ENCODE measurements at regions not wholly inside any gene's neighbourhood (a gene's known extent, or its start where the extent isn't known, plus 50 kb on each side); places are given as distances from the start of the nearest gene placed in this dataset.
"Not testable (repeated sequence)": the region's sequence is repeated elsewhere in the genome, so short reads cannot be mapped to it uniquely, and the experiment has no call there.

GRCh38 chr5:98206566-98206965 is 566.9 kb upstream of the RGMB start:
- TF ChIP-seq CTCF (IDR thresholded peaks at IDR 0.05; ENCODE audit: control insufficient read depth, extremely low read depth, insufficient read depth): no peak
- no peak overlapping the region for H3K4me3 ChIP-seq (ENCODE audit: low read depth, low read length)
- no peak for DNase-seq (ENCODE audit: low read depth)

GRCh38 chr5:98209418-98209817 is 564.0 kb upstream of the RGMB start:
- DNase-seq (ENCODE audit: low read depth): no peak
- H3K4me3 ChIP-seq (ENCODE audit: low read depth, low read length): no peak overlapping the region
- no peak for TF ChIP-seq CTCF (IDR thresholded peaks at IDR 0.05; ENCODE audit: control insufficient read depth, extremely low read depth, insufficient read depth)

- TF ChIP-seq CTCF (IDR thresholded peaks at IDR 0.05; ENCODE audit: control insufficient read depth, extremely low read depth, insufficient read depth): no peak
- DNase-seq (ENCODE audit: low read depth): no peak
- no peak overlapping the region for H3K4me3 ChIP-seq (ENCODE audit: low read depth, low read length)
Observed at GRCh38 chr5:98214240-98215051, 559.0 kb upstream of the RGMB start.

- DNase-seq (ENCODE audit: low read depth): no peak
- TF ChIP-seq CTCF (IDR thresholded peaks at IDR 0.05; ENCODE audit: control insufficient read depth, extremely low read depth, insufficient read depth): no peak
- no peak overlapping the region for H3K4me3 ChIP-seq (ENCODE audit: low read depth, low read length)
Observed at GRCh38 chr5:98217138-98217537, 556.3 kb upstream of the RGMB start.

DNA sequence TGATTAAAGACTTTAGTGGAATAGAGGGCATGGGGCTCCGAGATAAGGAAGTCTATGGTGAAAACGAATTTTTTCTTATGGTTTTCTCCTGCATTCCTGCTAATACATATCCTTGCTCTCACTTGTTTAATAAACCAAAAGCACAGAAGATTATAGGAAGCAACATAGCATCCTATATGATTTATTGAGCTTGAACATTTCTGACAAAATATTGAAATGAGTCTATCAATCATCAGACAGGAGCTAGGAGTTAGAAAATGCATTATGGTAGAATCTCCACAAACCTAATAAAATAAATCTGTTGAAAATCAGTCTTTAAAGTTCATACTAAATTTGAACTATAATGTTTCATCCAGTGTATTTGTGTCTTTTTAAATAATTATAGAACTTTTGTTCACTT is 554.6 kb upstream of the RGMB start:
- H3K4me3 ChIP-seq (ENCODE audit: low read depth, low read length): no peak overlapping the region
- DNase-seq (ENCODE audit: low read depth): no peak
- TF ChIP-seq CTCF (IDR thresholded peaks at IDR 0.05; ENCODE audit: control insufficient read depth, extremely low read depth, insufficient read depth): no peak

DNA sequence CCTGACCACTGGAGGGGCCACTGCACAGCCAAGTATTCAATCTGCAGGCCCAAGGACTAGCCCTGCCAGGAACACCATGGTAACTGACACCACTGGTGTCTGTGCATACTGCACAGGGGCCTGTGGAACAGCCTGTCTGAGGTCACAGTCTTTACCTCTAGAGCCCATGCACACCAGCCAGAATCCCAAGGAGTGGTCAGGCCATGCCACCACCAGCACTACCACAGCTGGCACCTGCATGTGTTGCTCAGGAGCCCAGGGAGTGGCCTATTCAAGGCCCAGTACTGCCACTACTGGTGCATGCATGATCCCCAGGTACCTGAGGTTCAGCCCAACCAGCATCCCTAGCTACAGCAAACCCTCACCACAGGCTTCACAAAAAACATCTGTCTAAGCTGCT is 546.0 kb upstream of the RGMB start:
- TF ChIP-seq CTCF (IDR thresholded peaks at IDR 0.05; ENCODE audit: control insufficient read depth, extremely low read depth, insufficient read depth): no peak
- no peak overlapping the region for H3K4me3 ChIP-seq (ENCODE audit: low read depth, low read length)
- DNase-seq (ENCODE audit: low read depth): no peak

- H3K4me3 ChIP-seq (ENCODE audit: low read depth, low read length): no peak overlapping the region
- TF ChIP-seq CTCF (IDR thresholded peaks at IDR 0.05; ENCODE audit: control insufficient read depth, extremely low read depth, insufficient read depth): no peak
- no peak for DNase-seq (ENCODE audit: low read depth)
Observed at GRCh38 chr5:98231089-98231488, 542.4 kb upstream of the RGMB start.

DNA sequence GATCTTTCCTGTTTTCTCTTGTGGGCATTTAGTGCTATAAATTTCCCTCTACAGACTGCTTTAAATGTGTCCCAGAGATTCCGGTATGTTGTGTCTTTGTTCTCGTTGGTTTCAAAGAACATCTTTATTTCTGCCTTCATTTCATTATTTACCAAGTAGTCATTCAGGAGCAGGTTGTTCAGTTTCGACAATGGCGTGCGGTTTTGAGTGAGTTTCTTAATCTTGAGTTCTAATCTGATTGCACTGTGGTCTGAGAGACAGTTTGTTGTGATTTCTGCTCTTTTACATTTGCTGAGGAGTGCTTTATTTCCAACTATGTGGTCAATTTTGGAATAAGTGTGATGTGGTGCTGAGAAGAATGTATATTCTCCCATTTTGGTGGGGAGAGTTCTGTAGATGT is 535.7 kb upstream of the RGMB start:
- not testable (repeated sequence) for DNase-seq (ENCODE audit: low read depth)

More for the DNA sequence above, 535.7 kb upstream of the RGMB start:
- not testable (repeated sequence) for H3K4me3 ChIP-seq (ENCODE audit: low read depth, low read length)

All from LNCaP clone FGC (cell line).